GM21528 (cell line): ENCODE measurements at regions not wholly inside any gene's neighbourhood (a gene's known extent, or its start where the extent isn't known, plus 50 kb on each side); places are given as distances from the start of the nearest gene placed in this dataset.
A peak's percentile ranks its signal among the peaks of the same experiment; 100 is the strongest.

Experiments
- ATAC-seq: cut with Tn5 transposase; IDR thresholded peaks from one replicate; pipeline ENCODE4 v1.9.1; 2021; ENCODE audit warnings: mild to moderate bottlenecking, moderate library complexity; ENCODE audit not compliant: unreplicated experiment, low FRiP score

DNA sequence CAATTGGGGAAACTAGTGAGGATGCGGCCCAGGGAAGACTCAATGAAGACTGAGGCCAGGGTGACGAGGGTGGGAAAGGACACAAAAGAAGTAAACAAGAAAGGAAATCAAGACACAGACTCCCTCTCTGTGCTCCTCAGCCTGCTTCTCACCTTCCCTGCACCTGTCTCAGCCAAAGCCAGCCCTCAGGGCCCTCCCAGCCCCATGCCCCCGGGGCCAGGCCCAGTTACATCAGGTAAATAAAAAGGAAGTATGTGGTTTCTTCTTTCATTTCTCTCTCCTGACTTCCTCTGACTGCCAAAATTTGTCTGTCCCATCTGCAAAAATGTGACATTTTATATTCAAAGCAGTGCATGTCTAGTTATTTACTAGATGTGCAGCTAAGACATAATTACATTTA is 328.0 kb downstream of the UACA start:
- ATAC-seq = peak; percentile 53

- no peak for ATAC-seq
These were observed 329.6 kb downstream of the UACA start for GRCh38 chr15:70433586-70434324.

DNA sequence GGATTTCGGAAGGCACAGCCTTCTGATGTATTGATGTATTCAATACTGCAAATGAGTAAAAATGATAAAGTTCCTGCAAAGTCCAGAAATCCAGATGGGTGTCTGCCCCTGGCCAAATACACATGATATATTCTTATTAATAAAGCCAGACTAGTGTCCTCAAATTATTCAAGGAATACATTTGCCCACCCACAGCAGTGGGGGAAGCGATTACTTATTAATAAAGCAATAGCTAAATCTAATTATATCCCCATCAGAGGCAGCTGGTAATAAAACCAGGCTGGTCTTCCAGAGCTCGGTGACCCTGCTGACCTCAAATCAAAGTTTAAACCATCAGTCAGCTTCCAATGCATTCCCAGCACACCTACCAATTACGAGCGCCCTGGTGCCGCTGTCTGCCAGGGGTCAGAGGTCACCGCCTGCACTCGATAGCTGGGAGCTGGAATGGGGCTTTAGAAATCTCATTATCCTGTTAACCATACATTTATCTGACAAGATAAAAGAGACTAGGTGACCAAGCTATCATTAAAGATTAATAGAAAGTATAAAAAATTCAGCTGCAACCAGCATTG is 330.3 kb downstream of the UACA start:
- ATAC-seq = no peak

DNA sequence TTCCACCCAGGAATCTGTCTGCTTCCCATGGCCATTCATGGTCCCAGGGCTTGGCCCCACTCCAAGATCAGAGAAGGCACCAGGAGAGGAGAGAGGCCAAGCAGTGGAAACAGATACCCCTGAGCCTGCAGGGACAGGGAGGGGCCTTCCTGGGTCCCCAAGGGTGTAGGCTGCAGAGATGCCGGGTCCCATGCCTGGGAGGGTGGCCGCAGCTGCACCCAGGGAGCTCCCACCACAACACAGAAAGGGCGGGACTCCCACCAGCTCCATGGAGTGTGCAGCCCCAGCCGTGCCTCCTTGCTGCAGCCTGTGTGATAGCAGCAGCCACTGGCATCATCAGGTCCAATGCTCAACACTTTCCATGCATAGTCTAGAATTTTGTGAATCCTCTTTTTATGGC is 331.5 kb downstream of the UACA start:
- no peak for ATAC-seq

DNA sequence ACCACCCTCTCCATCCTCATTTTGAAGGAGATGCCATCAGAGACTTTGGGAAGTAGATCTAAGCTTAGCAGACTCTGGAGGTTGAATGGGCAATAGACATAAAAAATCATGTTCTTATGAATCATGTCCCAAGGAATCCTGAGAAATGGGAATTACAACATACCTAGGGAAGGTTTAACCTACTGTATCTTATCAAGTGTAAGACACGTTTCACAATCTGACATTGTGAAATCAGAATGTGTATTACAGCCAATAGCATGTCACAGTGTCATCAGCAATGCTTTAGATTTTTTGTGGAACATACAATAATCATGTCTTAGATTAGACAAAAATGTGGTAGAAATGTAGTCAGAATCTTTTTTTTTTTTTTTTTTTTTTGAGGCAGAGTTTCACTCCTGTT is 332.4 kb upstream of the TLE3 start:
- no peak for ATAC-seq

GRCh38 chr15:70429056-70429722 is 331.5 kb upstream of the TLE3 start:
- no peak for ATAC-seq

GRCh38 chr15:70428211-70428822 is 330.6 kb upstream of the TLE3 start:
- ATAC-seq = no peak

DNA sequence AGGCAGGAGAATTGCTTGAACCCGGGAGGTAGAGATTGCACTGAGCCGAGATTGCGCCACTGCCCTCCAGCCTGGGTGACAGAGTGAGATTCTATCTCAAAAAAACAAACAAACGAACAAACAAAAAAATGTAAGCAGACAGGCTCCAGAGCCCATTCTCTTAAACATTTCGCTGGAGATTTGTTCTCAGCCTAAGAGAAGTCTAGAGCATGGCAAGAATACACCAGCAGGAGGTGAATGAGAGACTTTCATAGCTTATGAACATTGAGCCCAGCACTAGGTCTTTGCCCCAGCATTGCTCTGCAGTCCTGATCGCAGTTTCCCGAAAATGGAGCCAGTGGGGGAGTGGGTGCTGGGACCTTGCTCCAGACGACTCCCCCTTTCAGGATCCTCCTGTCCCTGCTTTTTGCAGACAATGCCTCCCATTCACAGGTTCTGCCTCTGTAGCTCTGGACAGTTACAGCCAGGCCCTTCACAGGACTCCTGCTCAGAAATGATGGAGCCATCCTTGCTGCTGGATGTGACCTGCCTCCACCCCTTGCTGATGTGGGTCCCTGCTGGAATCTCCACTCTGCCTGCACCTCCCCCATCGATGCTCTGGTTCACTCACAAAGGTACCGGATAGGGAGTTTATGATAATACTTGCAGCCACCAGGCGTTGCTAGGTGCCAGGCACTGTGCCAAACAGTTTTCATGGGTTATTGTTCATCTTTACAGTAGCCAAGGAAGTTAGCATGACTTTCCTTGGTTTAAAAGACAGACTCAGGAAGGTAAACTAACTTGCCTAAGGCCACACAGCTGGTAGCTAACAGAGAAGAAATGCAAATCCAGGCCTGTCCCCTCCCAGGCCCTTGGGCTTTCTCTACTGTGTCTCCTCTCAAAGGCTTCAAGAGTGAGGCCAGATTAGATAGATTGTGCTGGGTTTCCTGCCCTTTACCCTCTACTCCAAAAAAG is 329.7 kb upstream of the TLE3 start:
- no peak for ATAC-seq

- ATAC-seq = no peak
These were observed 328.5 kb upstream of the TLE3 start for GRCh38 chr15:70426096-70426821.

GRCh38 chr15:70424937-70425411 is 327.3 kb upstream of the TLE3 start:
- no peak for ATAC-seq

DNA sequence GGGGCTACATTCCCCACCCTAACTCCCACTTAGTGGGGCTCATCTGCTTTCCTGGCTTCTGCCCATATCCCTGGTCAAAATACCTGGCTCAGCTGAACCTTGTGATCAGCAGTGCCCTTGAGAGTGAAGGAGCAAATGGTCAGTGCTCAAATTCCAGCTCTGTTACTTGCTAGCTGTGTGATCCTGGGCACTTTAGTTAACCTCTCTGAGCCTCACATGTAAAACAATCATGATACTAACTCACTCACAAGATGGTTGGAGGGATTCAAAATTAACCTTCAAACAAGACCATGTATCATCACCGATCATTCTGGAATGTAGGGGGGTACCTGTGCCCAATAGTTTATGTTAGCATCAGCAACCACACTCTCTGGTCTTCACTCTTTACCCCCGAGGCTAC is 325.6 kb upstream of the TLE3 start:
- ATAC-seq = no peak

GRCh38 chr15:70422342-70422741 is 324.6 kb upstream of the TLE3 start:
- ATAC-seq = no peak

- no peak for ATAC-seq
These were observed 323.3 kb upstream of the TLE3 start for GRCh38 chr15:70420948-70421482.

- ATAC-seq = no peak
These were observed 322.6 kb upstream of the TLE3 start for GRCh38 chr15:70420086-70420947.

DNA sequence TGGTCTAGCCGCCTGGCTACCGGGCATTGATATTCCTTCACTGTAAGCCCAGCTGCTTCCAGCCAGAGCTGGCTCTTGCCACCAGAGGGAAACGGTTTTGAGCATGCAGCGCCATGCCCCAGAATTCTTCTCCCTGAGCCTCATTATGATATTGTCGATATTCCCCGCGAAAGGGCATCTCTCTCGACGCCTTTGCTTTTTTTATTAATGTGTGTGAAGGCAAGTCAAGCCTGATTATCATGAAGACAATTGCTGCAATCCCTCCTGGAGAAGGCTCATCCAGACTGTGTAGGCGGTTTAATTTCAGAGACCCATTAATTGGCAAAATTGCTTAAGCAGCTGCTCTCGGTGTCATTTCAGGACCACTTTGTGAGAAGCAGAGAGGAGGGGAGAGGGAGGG is 321.2 kb upstream of the TLE3 start:
- no peak for ATAC-seq

DNA sequence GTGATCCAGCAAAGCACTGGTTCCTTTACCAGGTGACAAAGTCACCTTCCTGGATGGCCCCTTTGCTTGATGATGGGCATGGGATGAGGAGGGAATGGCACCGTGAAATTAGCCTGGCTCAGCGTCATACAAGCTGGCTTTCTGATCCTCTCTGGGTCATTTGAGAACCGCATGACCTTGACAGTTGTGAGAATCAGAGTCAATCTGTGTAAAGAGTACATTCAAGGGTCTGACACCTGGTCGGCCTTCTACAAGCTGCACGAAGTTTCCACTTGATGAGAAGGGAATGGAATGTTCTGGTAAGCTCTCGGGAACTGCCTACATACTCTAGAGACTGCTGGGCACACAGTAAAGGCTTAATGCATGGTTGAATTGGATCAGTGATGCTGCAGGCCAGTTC is 319.8 kb upstream of the TLE3 start:
- ATAC-seq = no peak

DNA sequence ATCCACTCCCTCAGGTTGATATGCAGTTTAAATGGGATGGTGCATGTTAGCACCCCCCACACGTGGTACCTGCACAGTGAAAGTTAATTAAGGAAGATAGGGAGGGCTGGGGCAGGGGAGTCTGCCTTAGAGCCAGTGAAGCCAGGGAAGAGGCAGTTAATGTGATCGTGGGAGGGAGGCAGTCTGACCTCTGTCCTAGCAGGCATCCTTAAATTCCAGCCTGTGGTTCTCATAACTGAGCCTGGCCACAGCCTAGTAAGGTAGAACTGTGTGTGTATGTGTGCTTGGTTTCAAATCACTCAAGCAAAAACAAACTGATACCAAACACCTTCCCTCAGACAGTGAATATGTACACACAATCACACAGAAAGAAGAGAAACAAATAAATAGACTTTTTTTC is 319.1 kb upstream of the TLE3 start:
- ATAC-seq = no peak

- ATAC-seq = no peak
These were observed 317.7 kb upstream of the TLE3 start for GRCh38 chr15:70415398-70415797.
